GM13977 (cell line): ENCODE measurements at regions not wholly inside any gene's neighbourhood (a gene's known extent, or its start where the extent isn't known, plus 50 kb on each side); places are given as distances from the start of the nearest gene placed in this dataset.
"Not testable (repeated sequence)": the region's sequence is repeated elsewhere in the genome, so short reads cannot be mapped to it uniquely, and the experiment has no call there.

Experiments used
- DNase-seq: peaks from one replicate; pipeline ENCODE4 v3.0.0; 2012; ENCODE audit warnings: low spot score
- CTCF ChIP-seq: IDR thresholded peaks from 2 replicates; pipeline ENCODE4 v1.5.1; 2012; ENCODE audit warnings: mild to moderate bottlenecking, control low read depth; ENCODE audit not compliant: insufficient read depth; ENCODE audit errors: extremely low read depth, missing control alignments
- in situ Hi-C: fragments of 300-500 bp; cut with MboI; formaldehyde crosslinking; loops from one replicate; pipeline ENCODE4 v1.12.0; 2022; ENCODE audit warnings: low sequenced_read_pairs, low pct_unique_long_range_greater_than_20kb, mixed read lengths, inconsistent platforms; ENCODE audit not compliant: unreplicated experiment

DNA sequence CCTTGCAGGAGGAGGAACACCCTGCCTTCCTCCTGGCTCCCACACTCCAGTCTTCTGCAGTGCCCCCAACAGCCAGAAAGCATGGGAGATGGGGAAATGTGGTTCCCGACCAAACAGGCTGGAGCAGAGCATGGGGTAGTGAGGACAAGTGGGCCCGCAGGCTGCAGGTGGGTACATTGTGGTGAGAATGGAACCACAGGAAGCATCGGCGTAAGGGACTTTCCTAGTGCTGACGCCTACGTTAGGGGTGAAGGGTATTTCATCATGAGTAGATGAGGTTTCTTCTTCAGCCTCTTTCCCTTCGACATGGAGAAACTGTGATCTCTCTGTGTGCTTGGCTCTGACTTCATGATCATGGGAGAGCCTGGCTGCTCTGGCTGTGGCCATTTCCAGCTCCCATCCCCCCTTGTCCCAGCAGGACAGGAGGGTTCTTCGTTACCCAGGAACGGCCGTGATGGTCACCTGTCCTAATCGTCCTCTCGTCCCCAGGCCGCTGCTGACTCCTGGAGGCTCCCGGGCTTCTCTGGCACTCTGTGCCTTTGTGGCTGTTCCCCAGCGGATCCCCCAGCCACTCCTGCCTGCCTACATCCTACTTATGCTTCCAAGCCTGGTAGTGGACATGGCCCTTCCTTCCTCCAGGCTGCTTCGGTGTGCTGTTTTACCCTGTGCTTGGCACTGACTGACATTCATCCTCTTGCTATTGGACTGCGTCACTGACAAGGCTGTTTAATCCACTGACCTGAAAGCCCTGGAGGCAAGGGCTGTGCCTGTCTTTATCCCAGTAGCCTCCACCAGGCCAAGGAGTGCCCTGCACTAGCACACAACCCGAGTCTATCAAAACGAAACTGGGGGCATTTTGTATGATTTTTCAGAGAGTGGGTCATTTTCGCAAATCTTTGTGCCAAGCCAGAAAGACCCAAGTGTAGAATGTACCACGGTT, 65.2 kb upstream of the CECR2 start:
- no peak for TF ChIP-seq CTCF
- in situ Hi-C loops = no loop called here
- peak; percentile 77 for DNase-seq

DNA sequence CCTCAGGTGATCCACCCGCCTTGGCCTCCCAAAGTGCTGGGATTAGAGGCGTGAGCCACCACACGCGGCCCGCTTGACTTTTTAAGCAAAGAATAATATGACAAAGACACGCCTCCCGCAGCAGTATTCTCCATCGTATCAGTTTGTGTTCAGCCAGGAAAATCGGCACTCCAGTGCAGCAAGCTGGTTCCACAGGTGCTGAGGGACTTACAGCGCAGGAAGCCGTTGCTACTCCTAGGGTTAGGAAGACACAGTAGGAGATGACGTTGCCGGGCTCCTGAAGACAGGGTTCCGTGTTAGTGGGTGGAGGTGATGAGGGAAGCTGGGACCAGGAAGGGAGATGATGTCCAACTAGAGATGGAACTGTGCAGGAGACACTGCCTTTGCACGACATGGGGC, 65.8 kb upstream of the CECR2 start:
- TF ChIP-seq CTCF = no peak
- in situ Hi-C loops = no loop called here
- DNase-seq = no peak

- in situ Hi-C loops = no loop called here
- no peak for TF ChIP-seq CTCF
- DNase-seq = no peak
Observed at GRCh38 chr22:17302616-17303015, 66.6 kb upstream of the CECR2 start.

- DNase-seq = no peak
- in situ Hi-C loops = no loop called here
- no peak for TF ChIP-seq CTCF
Observed at GRCh38 chr22:17300926-17301325, 68.3 kb upstream of the CECR2 start.

DNA sequence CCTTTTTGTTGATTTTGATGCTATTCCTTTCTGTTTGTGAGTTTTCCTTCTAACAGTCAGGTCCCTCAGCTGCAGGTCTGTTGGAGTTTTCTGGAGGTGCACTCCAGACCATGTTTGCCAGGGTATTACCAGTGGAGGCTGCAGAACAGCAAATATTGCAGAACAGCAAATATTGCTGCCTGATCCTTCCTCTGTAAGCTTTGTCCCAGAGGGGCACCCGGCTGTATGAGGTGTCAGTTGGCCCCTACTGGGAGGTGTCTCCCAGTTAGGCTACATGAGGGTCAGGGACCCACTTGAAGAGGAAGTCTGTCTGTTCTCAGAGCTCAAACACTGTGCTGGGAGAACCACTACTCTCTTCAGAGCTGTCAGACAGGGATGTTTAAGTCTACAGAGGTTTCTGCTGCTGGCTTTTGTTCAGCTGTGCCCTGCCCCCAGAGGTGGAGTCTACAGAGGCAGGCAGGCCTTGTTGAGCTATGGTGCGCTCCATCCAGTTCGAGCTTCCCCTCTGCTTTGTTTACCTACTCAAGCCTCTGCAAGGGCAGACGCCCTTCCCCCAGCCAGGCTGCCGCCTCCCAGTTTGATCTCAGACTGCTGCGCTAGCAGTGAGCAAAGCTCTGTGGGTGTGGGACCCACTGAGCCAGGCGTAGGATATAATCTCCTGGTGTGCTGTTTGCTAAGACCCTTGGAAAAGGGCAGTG, 70.3 kb upstream of the CECR2 start:
- DNase-seq, in situ Hi-C loops: not testable (repeated sequence)

DNA sequence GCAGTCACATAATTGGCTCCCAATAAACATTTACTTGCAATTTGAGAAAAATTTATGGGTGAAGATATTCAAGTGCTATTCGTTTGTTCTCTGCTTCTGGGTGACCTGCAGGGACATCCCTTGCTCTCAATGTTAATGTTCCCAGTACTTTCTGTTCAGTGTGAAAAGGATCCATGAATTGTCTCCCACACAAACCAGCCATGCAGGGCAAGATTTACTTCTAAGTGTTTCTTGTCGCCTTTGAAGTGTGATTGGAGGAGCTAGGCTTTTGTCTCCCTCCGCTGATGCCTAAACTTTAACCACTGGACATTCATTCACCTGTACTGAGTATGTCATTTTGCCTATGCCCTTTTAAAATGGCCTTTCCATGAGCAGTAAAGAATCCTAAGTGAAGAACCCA, 66.4 kb upstream of the ADA2 start:
- in situ Hi-C loops = no loop called here
- no peak for DNase-seq
- TF ChIP-seq CTCF = no peak

DNA sequence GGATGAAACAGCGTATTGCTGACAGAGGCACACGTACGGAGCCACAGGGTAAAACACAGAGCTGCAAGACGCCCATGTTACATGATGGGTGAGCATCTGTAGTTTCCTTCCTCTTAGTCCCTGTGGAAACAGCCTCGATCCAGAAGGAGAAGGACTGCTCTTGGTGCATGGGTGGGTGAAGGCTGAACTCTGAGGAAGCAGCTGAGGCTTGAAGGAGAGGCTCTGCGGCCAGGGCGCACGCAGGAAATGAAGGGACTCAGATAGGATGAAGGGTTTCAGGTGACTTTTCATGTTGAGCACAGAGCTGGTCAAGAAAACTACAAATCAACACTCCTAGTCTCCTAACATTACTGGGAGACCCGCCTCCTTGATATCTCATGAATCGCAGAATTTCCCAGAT, 65.7 kb upstream of the ADA2 start:
- no peak for TF ChIP-seq CTCF
- no peak for DNase-seq
- in situ Hi-C loops = no loop called here
